Dermis microvascular lymphatic vessel endothelial cell (primary cell): ENCODE measurements at regions not wholly inside any gene's neighbourhood (a gene's known extent, or its start where the extent isn't known, plus 50 kb on each side); places are given as distances from the start of the nearest gene placed in this dataset.

Source experiments
- DNase-seq, 2 donors: peaks; one replicate each; pipeline versions ENCODE4 v3.0.0 to v3.0.0-alpha.2; 2010; ENCODE audit warnings: low read depth in 2 of 2

- no peak for DNase-seq
Observed at GRCh38 chr6:109229536-109229935, 134.2 kb downstream of the CEP57L1 start.

GRCh38 chr6:109227646-109228045 is 132.3 kb downstream of the CEP57L1 start:
- no peak for DNase-seq

DNA sequence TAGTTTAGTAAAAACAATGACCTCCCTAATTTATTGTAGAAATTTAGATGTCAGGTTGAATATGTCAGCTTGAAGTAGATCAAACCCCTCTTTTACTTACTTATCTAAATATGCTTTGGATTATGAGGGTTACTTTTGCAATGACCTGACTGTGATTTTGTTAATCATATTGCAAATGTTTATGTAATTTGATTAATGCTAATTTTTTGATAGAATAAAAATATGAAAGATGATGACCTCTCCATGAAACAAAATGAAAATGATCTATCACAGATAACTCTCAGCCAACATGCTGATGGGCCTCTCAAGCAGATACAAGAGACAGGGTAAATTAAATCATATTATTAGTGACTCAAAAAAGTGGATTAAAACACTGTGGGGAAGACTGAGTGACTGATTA is 131.0 kb downstream of the CEP57L1 start:
- no peak for DNase-seq

DNA sequence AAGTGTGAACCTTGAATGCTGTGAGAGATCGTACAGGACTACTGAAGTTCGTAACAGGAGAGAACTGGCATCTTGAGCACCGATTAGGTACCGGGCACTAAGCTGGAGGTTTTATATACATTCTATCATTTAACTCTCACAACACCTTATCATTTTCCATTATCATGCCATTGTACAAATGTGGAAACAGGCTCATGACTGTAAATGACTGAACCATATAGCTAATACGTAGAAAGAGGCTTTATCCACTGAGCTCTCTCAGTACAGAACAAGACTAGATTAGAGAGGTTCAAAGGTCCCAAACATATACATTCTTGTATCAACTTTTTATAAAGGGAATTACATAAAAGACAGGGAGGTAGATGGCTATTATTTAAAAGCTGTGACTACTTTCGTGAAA is 130.6 kb downstream of the CEP57L1 start:
- DNase-seq: no peak

GRCh38 chr6:109224994-109225393 is 129.7 kb downstream of the CEP57L1 start:
- no peak for DNase-seq

DNA sequence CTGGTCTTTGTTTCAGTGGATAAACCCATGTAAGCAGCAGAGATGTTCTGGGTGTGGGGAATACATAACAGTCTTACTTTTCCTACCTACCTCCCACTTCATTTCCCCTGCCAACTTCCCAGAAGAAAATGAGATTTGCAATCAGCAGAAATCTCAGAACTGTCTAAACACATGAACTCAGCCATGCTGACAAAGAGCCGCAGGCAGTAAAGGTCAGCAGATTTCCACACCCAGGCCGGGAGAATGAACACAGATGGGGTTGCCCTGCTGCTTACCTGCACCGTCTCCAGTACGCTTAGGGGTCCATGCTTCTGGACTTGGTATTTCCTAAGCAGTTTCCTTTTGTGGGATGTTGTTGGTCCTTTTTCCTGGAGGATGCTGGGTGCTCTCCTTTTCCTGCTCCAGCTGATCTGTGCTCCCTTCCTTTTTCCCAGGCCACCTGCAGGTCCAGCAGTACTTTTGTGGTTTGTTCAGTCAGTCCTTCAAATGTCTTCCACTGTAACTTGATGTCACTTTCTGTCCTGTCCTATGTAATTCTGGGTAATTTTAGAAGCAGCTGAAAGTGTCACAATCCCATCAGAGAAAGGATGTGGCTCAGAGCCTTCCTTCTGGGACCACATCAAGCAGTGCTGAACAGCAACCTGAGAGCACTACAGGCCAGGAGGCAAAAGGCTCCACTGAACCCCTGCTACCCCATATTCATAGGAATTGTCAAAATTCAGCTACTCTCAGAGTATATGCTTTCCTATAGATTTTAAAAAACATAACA is 129.0 kb downstream of the CEP57L1 start:
- no peak for DNase-seq

GRCh38 chr6:109222848-109223247 is 127.5 kb downstream of the CEP57L1 start:
- no peak for DNase-seq

GRCh38 chr6:109221543-109222195 is 126.4 kb downstream of the CEP57L1 start:
- no peak for DNase-seq
